ENCODE measurements at regions not wholly inside any gene's neighbourhood (a gene's known extent, or its start where the extent isn't known, plus 50 kb on each side); places are given as distances from the start of the nearest gene placed in this dataset.
"Not testable (repeated sequence)": the region's sequence is repeated elsewhere in the genome, so short reads cannot be mapped to it uniquely, and the experiment has no call there.

DNA sequence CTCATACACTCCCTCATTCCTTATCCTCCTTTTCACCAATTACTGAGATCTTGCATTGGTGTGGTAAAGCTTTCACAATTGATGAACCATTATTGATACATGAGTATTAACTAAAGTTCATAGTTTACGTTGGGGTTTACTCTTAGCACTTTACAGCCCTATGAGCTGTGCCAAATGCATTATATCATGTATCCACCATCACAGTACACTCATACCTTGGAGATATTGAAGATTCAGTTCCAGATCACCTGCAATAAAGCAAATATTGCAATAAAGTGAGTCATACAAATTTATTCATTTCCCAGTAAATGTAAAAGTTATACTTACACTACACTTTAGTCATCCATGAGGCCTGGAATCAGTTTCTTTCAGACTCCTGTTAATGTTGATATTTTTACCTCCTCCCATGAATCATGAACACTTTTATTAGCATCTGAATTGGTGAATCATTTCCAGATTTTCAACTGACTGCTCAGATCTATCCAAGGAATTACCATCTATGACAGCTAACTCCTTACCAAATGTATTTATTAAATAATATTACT, 546.6 kb upstream of the PTPRD start:
- DNase-seq (ENCODE audit: low read depth), result no peak
- H3K4me3 ChIP-seq (ENCODE audit: low read depth, low read length), result no peak overlapping the region
- TF ChIP-seq, protein P1, sequence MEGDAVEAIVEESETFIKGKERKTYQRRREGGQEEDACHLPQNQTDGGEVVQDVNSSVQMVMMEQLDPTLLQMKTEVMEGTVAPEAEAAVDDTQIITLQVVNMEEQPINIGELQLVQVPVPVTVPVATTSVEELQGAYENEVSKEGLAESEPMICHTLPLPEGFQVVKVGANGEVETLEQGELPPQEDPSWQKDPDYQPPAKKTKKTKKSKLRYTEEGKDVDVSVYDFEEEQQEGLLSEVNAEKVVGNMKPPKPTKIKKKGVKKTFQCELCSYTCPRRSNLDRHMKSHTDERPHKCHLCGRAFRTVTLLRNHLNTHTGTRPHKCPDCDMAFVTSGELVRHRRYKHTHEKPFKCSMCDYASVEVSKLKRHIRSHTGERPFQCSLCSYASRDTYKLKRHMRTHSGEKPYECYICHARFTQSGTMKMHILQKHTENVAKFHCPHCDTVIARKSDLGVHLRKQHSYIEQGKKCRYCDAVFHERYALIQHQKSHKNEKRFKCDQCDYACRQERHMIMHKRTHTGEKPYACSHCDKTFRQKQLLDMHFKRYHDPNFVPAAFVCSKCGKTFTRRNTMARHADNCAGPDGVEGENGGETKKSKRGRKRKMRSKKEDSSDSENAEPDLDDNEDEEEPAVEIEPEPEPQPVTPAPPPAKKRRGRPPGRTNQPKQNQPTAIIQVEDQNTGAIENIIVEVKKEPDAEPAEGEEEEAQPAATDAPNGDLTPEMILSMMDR (conservative IDR thresholded peaks at IDR 0.05; ENCODE audit: low read depth, low read length), result no peak

DNA sequence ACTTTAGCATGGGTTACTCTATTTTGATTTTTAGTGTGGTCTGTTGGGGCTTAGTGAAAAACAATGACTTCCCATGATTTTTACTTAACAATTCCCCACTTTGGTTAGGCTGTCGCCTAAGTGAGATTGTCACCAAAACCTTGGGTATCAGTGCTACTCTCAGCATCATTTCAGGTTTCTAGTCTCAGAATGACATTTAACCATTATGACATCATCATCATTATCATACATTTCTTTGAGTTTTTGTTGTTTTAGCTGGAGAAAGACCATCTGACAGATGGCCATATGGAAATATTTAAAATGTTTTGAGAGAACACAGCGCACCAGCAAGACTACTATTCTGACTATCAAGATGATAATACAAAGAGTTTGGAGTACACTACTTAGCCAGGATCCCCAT, 551.0 kb upstream of the PTPRD start:
- TF ChIP-seq, protein P1 (conservative IDR thresholded peaks at IDR 0.05; ENCODE audit: low read depth, low read length), result no peak
- H3K4me3 ChIP-seq (ENCODE audit: low read depth, low read length), result no peak overlapping the region

DNA sequence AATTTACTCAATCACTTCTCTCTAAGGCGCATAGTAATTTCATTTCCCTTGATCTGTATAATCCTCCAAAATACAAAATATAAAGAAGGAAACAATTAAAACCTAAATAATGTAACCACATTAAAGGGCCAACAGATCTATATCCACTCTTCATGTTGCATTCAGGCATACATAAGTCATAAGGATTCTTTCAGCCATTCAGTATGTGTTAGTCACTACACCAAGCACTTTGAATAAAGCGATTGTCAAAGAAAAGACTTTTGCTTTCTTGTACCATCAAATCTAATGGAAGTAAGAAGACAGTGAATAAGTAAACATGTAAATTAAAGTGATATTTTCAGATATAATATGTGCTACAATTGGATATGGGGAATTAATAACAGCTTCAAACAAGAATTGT, 569.2 kb upstream of the PTPRD start:
- TF ChIP-seq, protein P1 (conservative IDR thresholded peaks at IDR 0.05; ENCODE audit: low read depth, low read length), result no peak
- no peak overlapping the region for H3K4me3 ChIP-seq (ENCODE audit: low read depth, low read length)
- DNase-seq (ENCODE audit: low read depth), result no peak

More for the DNA sequence above, 551.0 kb upstream of the PTPRD start:
- DNase-seq (ENCODE audit: low read depth), result no peak

DNA sequence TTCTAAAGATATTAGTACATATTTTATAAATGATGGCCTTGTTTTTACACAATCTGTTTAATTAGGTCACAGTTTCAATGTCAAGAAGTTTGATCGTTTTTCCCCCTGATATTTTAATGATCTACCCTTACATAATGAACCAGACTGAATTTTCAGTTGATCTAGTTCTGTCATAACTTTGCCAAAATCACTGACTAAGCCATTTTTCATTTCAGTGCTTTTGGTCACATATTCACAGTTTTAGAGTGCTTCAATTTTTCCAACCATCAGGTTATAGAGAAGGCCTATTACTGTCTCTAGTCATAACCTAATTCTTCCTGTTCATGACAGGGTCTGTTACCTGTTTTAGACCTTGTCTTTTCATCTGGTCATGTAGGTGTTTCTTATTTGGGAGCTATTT, 577.9 kb upstream of the PTPRD start:
- H3K4me3 ChIP-seq (ENCODE audit: low read depth, low read length), result no peak overlapping the region
- TF ChIP-seq, protein P1 (conservative IDR thresholded peaks at IDR 0.05; ENCODE audit: low read depth, low read length), result no peak
- no peak for DNase-seq (ENCODE audit: low read depth)

DNA sequence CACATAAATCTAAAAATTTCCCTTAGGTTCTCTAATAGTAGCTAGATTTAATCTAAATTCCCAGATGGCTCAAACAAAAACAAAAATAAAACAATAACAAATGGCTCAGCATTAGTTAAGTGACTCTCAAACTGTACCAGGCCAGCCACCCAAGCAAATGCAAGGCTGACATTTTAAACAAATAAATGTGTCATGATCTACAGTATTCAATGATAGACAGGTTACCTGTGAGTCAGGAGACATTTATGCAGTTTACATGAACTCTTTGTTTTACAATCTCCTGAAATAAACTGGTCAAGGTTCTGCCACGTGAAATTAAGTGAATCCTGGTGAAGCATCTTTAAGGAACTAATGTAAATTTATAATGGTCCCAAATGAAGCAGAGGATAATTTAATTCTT, 580.2 kb upstream of the PTPRD start:
- DNase-seq (ENCODE audit: low read depth), result no peak
- TF ChIP-seq, protein P1 (conservative IDR thresholded peaks at IDR 0.05; ENCODE audit: low read depth, low read length), result no peak
- no peak overlapping the region for H3K4me3 ChIP-seq (ENCODE audit: low read depth, low read length)

DNA sequence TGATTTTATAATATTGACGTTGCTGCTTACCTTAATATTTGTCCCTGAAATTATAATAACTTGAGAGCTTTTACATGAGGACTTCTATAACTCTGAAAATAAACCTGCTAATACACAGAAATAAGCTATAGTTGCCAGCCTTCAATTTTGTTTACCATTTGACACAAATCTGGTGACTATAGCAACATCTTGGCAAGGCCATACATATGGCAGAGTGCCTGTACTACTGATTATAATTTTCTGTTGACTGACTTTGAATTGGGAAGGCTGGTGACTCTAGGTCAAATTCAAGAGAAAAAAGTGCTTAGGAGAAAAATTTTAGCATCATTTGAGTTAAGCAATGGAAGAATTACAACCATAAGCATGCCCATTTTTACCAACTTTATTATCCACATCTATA, 581.4 kb upstream of the PTPRD start:
- TF ChIP-seq, protein P1 (conservative IDR thresholded peaks at IDR 0.05; ENCODE audit: low read depth, low read length), result no peak
- H3K4me3 ChIP-seq (ENCODE audit: low read depth, low read length), result no peak overlapping the region
- DNase-seq (ENCODE audit: low read depth), result no peak

DNA sequence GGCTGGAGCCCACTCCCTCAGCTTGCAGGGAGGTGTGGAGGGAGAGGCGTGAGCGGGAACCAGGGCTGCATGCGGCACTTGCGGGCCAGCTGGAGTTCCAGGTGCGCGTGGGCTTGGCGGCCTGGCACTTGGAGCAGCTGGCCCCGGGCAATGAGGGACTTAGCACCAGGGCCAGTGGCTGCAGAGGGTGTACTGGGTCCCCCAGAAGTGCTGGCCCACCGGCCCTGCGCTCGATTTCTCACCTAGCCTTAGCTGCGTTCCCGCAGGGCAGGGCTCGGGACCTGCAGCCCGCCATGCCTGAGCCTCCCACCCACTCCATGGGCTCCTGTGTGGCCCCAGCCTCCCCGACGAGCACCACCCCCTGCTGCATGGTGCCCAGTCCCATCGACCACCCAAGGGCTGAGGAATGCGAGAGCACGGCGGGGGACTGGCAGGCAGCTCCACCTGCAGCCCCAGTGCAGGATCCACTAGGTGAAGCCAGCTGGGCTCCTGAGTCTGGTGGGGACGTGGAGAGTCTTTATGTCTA, 584.1 kb upstream of the PTPRD start:
- H3K4me3 ChIP-seq (ENCODE audit: low read depth, low read length); DNase-seq (ENCODE audit: low read depth): not testable (repeated sequence)
